Activated T-cell treated with anti-CD3 and anti-CD28 coated beads, Interleukin-2, amount 50 U/mL, for 24 hours (primary cell): ENCODE measurements at regions not wholly inside any gene's neighbourhood (a gene's known extent, or its start where the extent isn't known, plus 50 kb on each side); places are given as distances from the start of the nearest gene placed in this dataset.

Experiments
- DNase-seq: peaks from one replicate; pipeline ENCODE4 v3.0.0-alpha.2; 2020
- H3K27ac Mint-ChIP-seq: 2 replicates; pipeline ENCODE4 v1.8.0; 2020; ENCODE audit warnings: mild to moderate bottlenecking, mixed read lengths
- H3K27me3 Mint-ChIP-seq: 2 replicates; pipeline ENCODE4 v1.8.0; 2020; ENCODE audit warnings: mixed read lengths
- H3K36me3 Mint-ChIP-seq: 2 replicates; pipeline ENCODE4 v1.8.0; 2020; ENCODE audit warnings: low read depth, mixed read lengths
- H3K4me1 Mint-ChIP-seq: 2 replicates; pipeline ENCODE4 v1.8.0; 2020; ENCODE audit warnings: low read depth, mixed read lengths
- H3K4me3 Mint-ChIP-seq: 2 replicates; pipeline ENCODE4 v1.8.0; 2020; ENCODE audit warnings: mild to moderate bottlenecking, moderate library complexity, mixed read lengths
- H3K9me3 Mint-ChIP-seq: 2 replicates; pipeline ENCODE4 v1.8.0; 2020; ENCODE audit warnings: mixed read lengths

DNA sequence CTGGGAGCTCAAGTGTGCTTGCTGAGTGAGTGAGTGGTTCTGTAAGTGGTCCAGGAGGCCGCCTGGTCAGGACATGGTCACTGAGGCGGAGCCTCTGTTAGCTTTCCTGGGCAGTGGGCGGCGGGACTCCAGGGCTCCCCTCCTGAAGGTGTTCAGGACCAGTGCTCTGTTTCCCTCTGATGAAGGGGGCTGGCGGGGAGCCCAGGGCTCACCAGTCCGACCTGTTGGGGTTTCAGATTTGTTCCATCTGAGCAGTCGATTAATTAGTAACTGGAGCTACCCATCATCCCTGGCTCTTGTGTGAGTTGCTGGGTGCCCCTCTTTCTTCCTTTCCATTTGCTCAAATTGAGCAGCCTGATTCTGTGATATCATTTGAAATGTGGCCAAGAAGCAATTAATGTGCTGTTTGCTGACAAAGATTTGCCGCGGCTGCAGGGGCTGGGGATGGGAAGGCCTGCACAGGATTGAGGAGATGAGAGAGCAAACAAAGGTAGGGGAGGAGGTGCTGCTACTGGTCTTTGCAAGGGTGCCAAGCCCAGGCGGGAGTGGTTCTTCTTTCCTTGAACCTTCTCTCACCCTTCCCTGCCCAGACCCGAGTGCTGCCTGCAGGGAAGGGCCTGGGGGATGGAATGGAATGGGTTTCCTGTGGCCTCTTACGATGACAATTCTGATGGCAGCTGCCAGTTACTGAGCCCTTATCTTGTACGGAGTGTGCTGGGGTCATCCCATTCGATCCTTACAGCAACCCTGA lies 92.8 kb upstream of the PITX1 start:
- no peaks in the 10 kb centered on the region for H3K27me3 Mint-ChIP-seq
- H3K9me3 Mint-ChIP-seq, result no peaks in the 10 kb centered on the region
- no peaks in the 10 kb centered on the region for H3K36me3 Mint-ChIP-seq
- peaks cover 5% of the 10 kb centered on the region for H3K4me1 Mint-ChIP-seq
- no peak overlapping the region for H3K4me3 Mint-ChIP-seq
- no peak overlapping the region for H3K27ac Mint-ChIP-seq
- no peak for DNase-seq

DNA sequence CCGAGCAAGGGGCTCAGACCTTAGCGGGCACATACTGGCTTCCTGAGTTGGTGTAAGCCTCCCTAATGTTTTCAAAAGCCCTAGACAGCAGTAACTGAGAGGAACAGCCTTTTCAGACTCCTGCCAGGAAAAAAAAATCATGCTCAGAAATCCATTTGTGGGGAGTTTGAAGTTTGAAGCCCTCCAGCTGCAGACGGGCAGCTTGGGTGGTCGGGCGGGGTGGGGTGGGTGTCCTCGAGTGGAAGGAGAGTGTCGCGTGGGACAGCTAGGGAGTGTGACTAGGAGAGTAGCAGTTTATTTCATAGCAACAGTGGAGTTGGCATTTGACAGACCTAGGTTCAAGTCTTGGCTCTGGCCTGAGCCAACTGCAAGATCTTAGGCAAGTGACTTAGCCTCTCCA lies 90.7 kb upstream of the PITX1 start:
- Mint-ChIP-seq H3K27me3 (no peaks in the 10 kb centered on the region), H3K4me3 (no peak overlapping the region), H3K9me3 (no peaks in the 10 kb centered on the region), H3K4me1 (peaks cover 5% of the 10 kb centered on the region), H3K27ac (no peak overlapping the region), H3K36me3 (no peaks in the 10 kb centered on the region)
- DNase-seq, result no peak

- no peaks in the 10 kb centered on the region for H3K9me3 Mint-ChIP-seq
- peaks cover 2% of the 10 kb centered on the region for H3K4me1 Mint-ChIP-seq
- no peak overlapping the region for H3K27ac Mint-ChIP-seq
- H3K4me3 Mint-ChIP-seq, result no peak overlapping the region
- H3K27me3 Mint-ChIP-seq, result no peaks in the 10 kb centered on the region
- DNase-seq, result no peak
- H3K36me3 Mint-ChIP-seq, result no peaks in the 10 kb centered on the region
Observed at GRCh38 chr5:135124128-135124527, 90.1 kb upstream of the PITX1 start.

DNA sequence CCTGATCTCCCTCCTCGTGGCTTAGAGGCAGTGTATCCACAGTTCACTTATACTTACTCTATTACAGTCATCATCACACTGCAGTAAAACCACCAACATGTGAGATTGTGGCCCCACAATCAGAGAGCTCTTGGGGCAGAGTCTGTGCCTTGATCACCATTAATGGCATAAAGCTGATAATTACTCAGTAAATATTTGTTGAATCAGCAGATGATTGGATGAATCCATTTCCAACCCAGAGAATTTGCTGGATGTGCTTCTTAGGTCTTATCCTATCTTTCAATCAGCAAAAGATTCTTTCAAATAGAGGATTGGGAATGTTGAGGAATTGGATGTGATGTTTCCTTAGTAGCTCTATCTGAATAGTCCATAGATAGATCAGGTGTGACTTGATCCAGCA lies 88.8 kb upstream of the PITX1 start:
- Mint-ChIP-seq H3K27me3 (no peaks in the 10 kb centered on the region), H3K27ac (no peak overlapping the region), H3K36me3 (no peaks in the 10 kb centered on the region), H3K4me1 (no peaks in the 10 kb centered on the region), H3K9me3 (no peaks in the 10 kb centered on the region), H3K4me3 (no peak overlapping the region)
- no peak for DNase-seq

GRCh38 chr5:135120951-135121350 lies 86.9 kb upstream of the PITX1 start:
- no peaks in the 10 kb centered on the region for H3K4me1 Mint-ChIP-seq
- no peak for DNase-seq
- H3K27ac Mint-ChIP-seq, result no peak overlapping the region
- H3K27me3 Mint-ChIP-seq, result no peaks in the 10 kb centered on the region
- H3K4me3 Mint-ChIP-seq, result no peak overlapping the region
- no peaks in the 10 kb centered on the region for H3K36me3 Mint-ChIP-seq
- H3K9me3 Mint-ChIP-seq, result no peaks in the 10 kb centered on the region

- Mint-ChIP-seq H3K27ac (no peak overlapping the region), H3K27me3 (no peaks in the 10 kb centered on the region), H3K36me3 (no peaks in the 10 kb centered on the region), H3K4me3 (no peak overlapping the region), H3K4me1 (no peaks in the 10 kb centered on the region), H3K9me3 (no peaks in the 10 kb centered on the region)
- DNase-seq, result no peak
Observed at GRCh38 chr5:135119481-135119880, 85.5 kb upstream of the PITX1 start.

DNA sequence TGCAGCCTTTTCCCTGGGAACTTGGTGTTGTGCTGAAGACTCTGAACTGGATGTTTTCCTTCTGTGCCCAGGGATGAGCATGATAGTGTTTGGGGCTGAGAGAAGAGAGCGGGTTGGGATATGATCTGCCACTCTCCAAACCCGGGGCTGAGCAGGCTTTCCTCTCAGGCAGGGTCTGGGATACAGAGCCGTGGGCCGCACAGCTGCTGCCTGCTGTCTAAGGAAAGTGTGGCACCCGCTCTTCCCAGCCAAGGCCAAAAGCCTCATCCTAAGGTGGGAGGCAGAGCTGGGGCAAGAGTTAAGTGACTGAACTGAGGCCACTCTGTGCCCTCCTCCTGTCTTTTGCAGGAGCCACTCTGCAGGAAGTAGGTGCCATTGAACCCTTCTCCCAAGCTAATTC lies 83.6 kb upstream of the PITX1 start:
- Mint-ChIP-seq H3K27ac (no peak overlapping the region), H3K36me3 (no peaks in the 10 kb centered on the region), H3K4me3 (no peak overlapping the region), H3K27me3 (no peaks in the 10 kb centered on the region), H3K4me1 (no peaks in the 10 kb centered on the region), H3K9me3 (no peaks in the 10 kb centered on the region)
- DNase-seq, result no peak

GRCh38 chr5:135116160-135116561 lies 82.1 kb upstream of the PITX1 start:
- Mint-ChIP-seq H3K36me3 (no peaks in the 10 kb centered on the region), H3K4me1 (no peaks in the 10 kb centered on the region), H3K27me3 (no peaks in the 10 kb centered on the region), H3K4me3 (no peak overlapping the region), H3K27ac (no peak overlapping the region), H3K9me3 (no peaks in the 10 kb centered on the region)
- DNase-seq, result no peak

DNA sequence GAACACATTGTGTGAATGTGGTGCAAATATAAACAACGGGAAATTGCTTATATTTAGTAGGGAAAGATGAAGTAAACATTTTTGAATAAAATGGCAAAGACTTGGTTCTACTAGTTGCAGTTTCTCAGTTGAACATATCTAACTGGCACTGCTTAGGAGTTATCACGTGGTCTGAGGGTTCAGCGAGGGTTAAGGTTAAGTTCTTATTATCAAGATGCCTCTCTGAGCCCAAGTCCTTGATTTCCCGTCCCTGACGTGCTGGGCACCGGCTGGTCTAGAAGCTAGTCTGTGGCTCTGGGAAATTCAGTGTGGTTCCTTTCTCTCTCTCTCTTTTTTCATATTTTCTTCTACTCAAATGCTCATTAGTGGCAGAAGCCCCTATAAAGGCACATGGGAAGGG lies 81.6 kb upstream of the PITX1 start:
- no peak overlapping the region for H3K27ac Mint-ChIP-seq
- H3K4me1 Mint-ChIP-seq, result no peaks in the 10 kb centered on the region
- H3K36me3 Mint-ChIP-seq, result no peaks in the 10 kb centered on the region
- H3K4me3 Mint-ChIP-seq, result no peak overlapping the region
- H3K27me3 Mint-ChIP-seq, result no peaks in the 10 kb centered on the region
- no peaks in the 10 kb centered on the region for H3K9me3 Mint-ChIP-seq
- DNase-seq, result no peak

- no peaks in the 10 kb centered on the region for H3K36me3 Mint-ChIP-seq
- no peaks in the 10 kb centered on the region for H3K27me3 Mint-ChIP-seq
- H3K4me1 Mint-ChIP-seq, result no peaks in the 10 kb centered on the region
- H3K27ac Mint-ChIP-seq, result no peak overlapping the region
- H3K4me3 Mint-ChIP-seq, result no peak overlapping the region
- H3K9me3 Mint-ChIP-seq, result no peaks in the 10 kb centered on the region
- DNase-seq, result no peak
Observed at GRCh38 chr5:135114759-135115158, 80.7 kb upstream of the PITX1 start.

GRCh38 chr5:135112008-135112725 lies 78.1 kb upstream of the PITX1 start:
- no peak overlapping the region for H3K4me3 Mint-ChIP-seq

GRCh38 chr5:135110785-135111596 lies 77.0 kb upstream of the PITX1 start:
- Mint-ChIP-seq H3K4me1 (no peaks in the 10 kb centered on the region), H3K27ac (no peak overlapping the region), H3K4me3 (no peak overlapping the region), H3K36me3 (no peaks in the 10 kb centered on the region), H3K27me3 (no peaks in the 10 kb centered on the region), H3K9me3 (no peaks in the 10 kb centered on the region)
- no peak for DNase-seq

More at GRCh38 chr5:135112008-135112725, 78.1 kb upstream of the PITX1 start:
- no peaks in the 10 kb centered on the region for H3K9me3 Mint-ChIP-seq
- H3K27ac Mint-ChIP-seq, result no peak overlapping the region
- H3K27me3 Mint-ChIP-seq, result no peaks in the 10 kb centered on the region
- H3K4me1 Mint-ChIP-seq, result no peaks in the 10 kb centered on the region
- DNase-seq, result no peak
- H3K36me3 Mint-ChIP-seq, result no peaks in the 10 kb centered on the region

DNA sequence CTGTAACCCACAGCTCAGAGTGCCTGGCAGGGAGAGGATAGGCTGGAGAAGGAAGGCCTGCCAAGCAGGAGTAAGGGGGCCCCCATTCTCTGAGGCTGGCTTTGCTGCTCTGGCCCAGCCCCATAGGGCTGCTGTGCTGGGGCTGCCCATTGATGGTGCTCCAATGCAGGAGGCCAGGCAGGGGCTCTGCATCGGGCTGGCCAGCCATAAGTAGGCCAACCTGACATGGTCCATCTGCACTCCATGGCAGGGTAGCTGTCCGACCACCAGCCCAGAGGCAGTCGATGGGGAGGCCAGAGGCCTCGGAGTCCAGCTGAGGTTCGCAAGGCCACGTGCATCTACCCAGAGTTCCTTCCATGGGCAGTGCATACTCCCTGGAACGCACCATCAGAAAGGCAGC lies 75.0 kb upstream of the PITX1 start:
- Mint-ChIP-seq H3K27me3 (no peaks in the 10 kb centered on the region), H3K36me3 (no peaks in the 10 kb centered on the region), H3K27ac (no peak overlapping the region), H3K4me3 (no peak overlapping the region), H3K4me1 (no peaks in the 10 kb centered on the region), H3K9me3 (no peaks in the 10 kb centered on the region)
- DNase-seq, result no peak

DNA sequence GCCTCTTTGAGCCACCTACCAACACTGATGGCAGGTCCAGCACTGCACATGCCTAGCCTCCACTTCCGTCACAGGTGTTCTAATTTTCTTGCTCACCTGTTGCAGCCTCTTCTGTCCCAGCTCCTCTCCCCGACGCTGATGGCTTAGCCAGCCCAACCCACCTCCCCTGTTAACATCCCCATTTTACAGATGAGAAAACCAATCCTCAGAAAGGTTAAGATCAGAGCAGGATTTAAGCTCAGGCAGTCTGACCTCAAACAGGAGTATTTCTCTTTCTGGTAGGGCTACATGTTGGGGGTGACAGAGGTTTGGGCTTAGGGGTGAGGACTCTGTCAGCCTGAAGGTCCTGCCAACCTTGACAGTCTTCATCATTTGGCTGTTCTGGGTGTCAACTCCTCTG lies 74.5 kb upstream of the PITX1 start:
- Mint-ChIP-seq H3K4me1 (no peaks in the 10 kb centered on the region), H3K9me3 (no peaks in the 10 kb centered on the region), H3K27me3 (no peaks in the 10 kb centered on the region), H3K36me3 (no peaks in the 10 kb centered on the region), H3K27ac (no peak overlapping the region), H3K4me3 (no peak overlapping the region)
- no peak for DNase-seq

GRCh38 chr5:135107986-135108385 lies 74.0 kb upstream of the PITX1 start:
- Mint-ChIP-seq H3K4me1 (no peaks in the 10 kb centered on the region), H3K27me3 (no peaks in the 10 kb centered on the region), H3K36me3 (no peaks in the 10 kb centered on the region), H3K27ac (no peak overlapping the region), H3K9me3 (no peaks in the 10 kb centered on the region), H3K4me3 (no peak overlapping the region)
- DNase-seq, result no peak
